ENCODE measurements at regions not wholly inside any gene's neighbourhood (a gene's known extent, or its start where the extent isn't known, plus 50 kb on each side); places are given as distances from the start of the nearest gene placed in this dataset.

DNA sequence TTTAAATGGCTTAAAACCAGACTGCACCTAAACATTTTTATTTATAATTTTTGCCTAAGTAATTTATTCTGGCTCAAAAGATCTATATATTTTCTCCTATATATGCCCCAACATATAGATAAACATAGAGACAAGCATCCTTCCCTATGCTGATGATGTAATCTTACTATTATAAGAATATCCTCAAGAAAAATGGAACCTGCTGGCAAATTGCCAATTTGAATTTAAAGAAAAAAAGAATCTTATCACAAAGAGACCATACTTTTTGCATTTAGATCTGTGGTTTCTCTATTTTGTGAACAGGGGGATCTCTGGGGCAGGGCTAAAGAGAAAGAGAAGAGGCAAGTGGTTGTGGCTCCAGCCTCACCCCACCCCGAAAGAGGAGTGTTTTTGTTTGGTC is 107.2 kb upstream of the CMC1 start:
- Histone ChIP-seq H3K9me3 (no peaks in the 10 kb centered on the region), H3K27ac (no peak overlapping the region), H3K4me3 (no peak overlapping the region), H3K36me3 (no peaks in the 10 kb centered on the region), H3K27me3 (no peaks in the 10 kb centered on the region), H3K4me1 (peaks cover 0 to 18% (median 0%) of the 10 kb centered on the region in 12 donors)
- ATAC-seq (no peak), DNase-seq (no peak)
- 82 to 86% (median 84%) methylated on average over 1 of the region's 1 CpG for WGBS, 4 donors
- TF ChIP-seq, protein P1, sequence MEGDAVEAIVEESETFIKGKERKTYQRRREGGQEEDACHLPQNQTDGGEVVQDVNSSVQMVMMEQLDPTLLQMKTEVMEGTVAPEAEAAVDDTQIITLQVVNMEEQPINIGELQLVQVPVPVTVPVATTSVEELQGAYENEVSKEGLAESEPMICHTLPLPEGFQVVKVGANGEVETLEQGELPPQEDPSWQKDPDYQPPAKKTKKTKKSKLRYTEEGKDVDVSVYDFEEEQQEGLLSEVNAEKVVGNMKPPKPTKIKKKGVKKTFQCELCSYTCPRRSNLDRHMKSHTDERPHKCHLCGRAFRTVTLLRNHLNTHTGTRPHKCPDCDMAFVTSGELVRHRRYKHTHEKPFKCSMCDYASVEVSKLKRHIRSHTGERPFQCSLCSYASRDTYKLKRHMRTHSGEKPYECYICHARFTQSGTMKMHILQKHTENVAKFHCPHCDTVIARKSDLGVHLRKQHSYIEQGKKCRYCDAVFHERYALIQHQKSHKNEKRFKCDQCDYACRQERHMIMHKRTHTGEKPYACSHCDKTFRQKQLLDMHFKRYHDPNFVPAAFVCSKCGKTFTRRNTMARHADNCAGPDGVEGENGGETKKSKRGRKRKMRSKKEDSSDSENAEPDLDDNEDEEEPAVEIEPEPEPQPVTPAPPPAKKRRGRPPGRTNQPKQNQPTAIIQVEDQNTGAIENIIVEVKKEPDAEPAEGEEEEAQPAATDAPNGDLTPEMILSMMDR (IDR thresholded peaks at IDR 0.05): no peak
- no peak for TF ChIP-seq POLR2A (IDR thresholded peaks at IDR 0.05)
- intact Hi-C loops (cut with DNase I): no loop called here

DNA sequence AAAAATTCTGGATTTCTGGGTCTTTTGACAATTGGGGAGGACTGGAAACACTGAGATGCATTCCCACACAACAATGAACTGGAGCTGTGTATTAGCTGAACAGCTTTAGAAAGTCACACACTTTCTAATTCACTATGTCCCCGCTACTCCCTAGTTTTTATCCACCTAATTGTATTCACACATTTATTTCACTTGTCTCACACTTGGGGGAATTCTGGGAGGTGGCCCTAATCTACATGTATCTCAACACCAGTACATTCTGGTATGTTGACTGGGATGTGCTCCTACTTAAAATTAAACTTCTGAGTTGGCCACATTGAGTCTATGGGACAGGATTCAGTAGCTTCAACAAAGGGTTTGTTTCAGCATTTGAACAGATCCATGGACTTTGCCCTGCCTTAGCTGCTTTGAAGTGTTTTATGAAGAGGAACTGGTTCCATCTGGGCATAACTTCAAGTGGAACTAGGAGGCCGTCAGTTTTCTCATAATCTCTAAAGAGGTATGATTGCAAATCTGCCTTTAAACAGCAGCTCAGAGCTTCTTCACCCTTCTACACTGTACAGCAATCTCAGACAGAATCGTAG is 106.5 kb upstream of the CMC1 start:
- intact Hi-C loops (cut with DNase I): no loop called here
- no peak for DNase-seq
- no peak for ATAC-seq
- no peak overlapping the region for H3K4me3 ChIP-seq
- no peaks in the 10 kb centered on the region for H3K36me3 ChIP-seq
- no peaks in the 10 kb centered on the region for H3K27me3 ChIP-seq
- 71 to 83% (median 74%) methylated on average over 3 of the region's 3 CpGs for WGBS, 4 donors
- TF ChIP-seq, protein P1 (IDR thresholded peaks at IDR 0.05): no peak
- no peak for TF ChIP-seq POLR2A (IDR thresholded peaks at IDR 0.05)
- H3K4me1 ChIP-seq: peaks cover 0 to 25% (median 0%) of the 10 kb centered on the region in 12 donors
- H3K27ac ChIP-seq: no peak overlapping the region
- H3K9me3 ChIP-seq: no peaks in the 10 kb centered on the region

DNA sequence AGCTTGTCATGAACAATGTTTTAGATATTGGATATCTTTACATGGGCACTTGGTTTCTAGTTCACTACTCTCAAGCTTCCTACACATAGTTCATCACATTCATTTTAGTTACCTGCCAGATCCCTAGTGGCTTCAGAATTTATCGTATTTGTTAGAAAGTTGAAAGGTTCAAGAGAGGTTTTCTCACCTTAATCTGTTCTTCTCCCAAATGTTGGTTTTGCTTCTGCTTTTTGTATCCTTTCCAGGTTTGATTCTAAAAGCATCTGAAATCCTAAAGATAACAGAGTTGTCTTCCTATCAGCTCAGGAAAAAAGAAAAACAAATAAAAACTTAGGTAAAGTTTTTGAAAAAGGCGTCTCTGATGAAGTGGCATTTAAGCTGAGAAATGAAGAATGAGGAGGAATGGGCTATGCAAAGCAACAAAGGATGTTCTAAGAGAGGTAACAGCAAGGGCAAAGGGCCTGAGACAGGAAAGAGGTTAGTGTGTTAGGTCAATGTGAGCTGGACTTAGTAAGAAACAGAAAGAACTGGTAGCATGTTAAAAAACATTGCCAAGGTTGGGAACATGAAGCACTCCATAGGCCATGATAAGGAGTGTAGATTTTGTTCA is 104.7 kb upstream of the CMC1 start:
- ATAC-seq (no peak), DNase-seq (no peak)
- H3K4me3 ChIP-seq: no peak overlapping the region
- intact Hi-C loops (cut with DNase I): no loop called here
- TF ChIP-seq POLR2A (IDR thresholded peaks at IDR 0.05): no peak
- TF ChIP-seq, protein P1 (IDR thresholded peaks at IDR 0.05): no peak
- peaks cover 0 to 25% (median 0%) of the 10 kb centered on the region in 12 donors for H3K4me1 ChIP-seq
- WGBS, 4 donors: 75 to 80% (median 78%) methylated on average over 2 of the region's 2 CpGs
- H3K27ac ChIP-seq: no peak overlapping the region
- no peaks in the 10 kb centered on the region for H3K36me3 ChIP-seq
- no peaks in the 10 kb centered on the region for H3K9me3 ChIP-seq
- no peaks in the 10 kb centered on the region for H3K27me3 ChIP-seq

DNA sequence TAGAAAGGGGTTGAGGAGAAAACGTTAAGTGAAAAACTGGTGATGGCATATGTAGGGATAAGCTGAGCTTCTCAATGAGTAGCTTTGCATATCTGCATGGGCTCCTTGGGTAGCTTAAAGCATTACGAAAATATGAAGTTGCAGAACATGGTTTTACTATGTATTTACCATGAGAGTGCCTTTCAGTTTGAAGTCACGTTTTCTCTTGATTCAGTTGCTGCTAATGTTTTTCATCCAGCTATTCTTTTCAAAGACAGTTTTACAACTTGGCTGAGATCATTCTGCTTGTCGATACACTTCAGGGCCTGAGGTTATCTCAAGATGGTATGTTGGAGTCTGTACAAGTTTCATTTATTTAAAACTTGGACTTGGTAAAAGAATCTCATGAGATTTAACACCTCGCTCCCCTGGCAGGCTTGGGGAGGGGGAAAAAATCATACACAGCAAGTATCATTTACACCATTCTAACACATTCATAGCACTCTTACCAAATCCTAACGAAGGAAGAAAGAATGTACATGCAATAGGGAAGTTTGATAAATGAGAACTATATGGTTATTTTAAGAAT is 103.3 kb upstream of the CMC1 start:
- no peaks in the 10 kb centered on the region for H3K36me3 ChIP-seq
- no peaks in the 10 kb centered on the region for H3K27me3 ChIP-seq
- H3K4me1 ChIP-seq: peaks cover 0 to 24% (median 0%) of the 10 kb centered on the region in 12 donors
- peak overlapping the region in 4 of 12 donors; percentile 6 to 69 (median 41) for H3K27ac ChIP-seq
- intact Hi-C loops (cut with DNase I): no loop called here
- no peaks in the 10 kb centered on the region for H3K9me3 ChIP-seq
- no peak for DNase-seq
- TF ChIP-seq POLR2A (IDR thresholded peaks at IDR 0.05): no peak
- TF ChIP-seq, protein P1 (IDR thresholded peaks at IDR 0.05): no peak
- WGBS, 4 donors: 50 to 60% (median 56%) methylated on average over 6 of the region's 6 CpGs
- no peak overlapping the region for H3K4me3 ChIP-seq
- ATAC-seq: no peak

All from heart left ventricle (tissue), 16 donors.